PC-9 (cell line): ENCODE measurements at regions not wholly inside any gene's neighbourhood (a gene's known extent, or its start where the extent isn't known, plus 50 kb on each side); places are given as distances from the start of the nearest gene placed in this dataset.

Experiments used
- BruUV-seq: library from RNA; stranded (reverse); fragments of 400-500 nt; replicated peaks from 2 replicates; lab custom pipeline; 2021; lab: Mats Ljungman, UMichigan
- CTCF ChIA-PET: fragments of 300-600 bp; sonication (Branson Sonifier 250); formaldehyde crosslinking; loops from one replicate; lab custom pipeline; 2022; ENCODE audit warnings: antibody characterized with exemption; lab: Charles Lee
- POLR2A ChIA-PET: fragments of 300-600 bp; sonication (Branson Sonifier 250); formaldehyde crosslinking; loops from one replicate; lab custom pipeline; 2022; ENCODE audit warnings: antibody characterized with exemption; ENCODE audit not compliant: unreplicated experiment; lab: Charles Lee
- DNase-seq, 2 experiments: peaks; one replicate each; pipeline versions ENCODE4 v3.0.0 to v3.0.0-alpha.2; 2015 to 2022; ENCODE audit warnings: mixed read lengths in 1 of 2
- H2AFZ ChIP-seq: fragments of 200-600 bp; sonication (generic); 2 replicates; pipeline ENCODE4 v1.8.1; 2017; ENCODE audit warnings: antibody characterized with exemption
- H3F3A ChIP-seq: fragments of 200-600 bp; sonication (generic); 2 replicates; pipeline ENCODE4 v1.8.1; 2017; ENCODE audit warnings: antibody characterized with exemption, mild to moderate bottlenecking, low read depth; ENCODE audit not compliant: insufficient read depth
- H3K27ac ChIP-seq: fragments of 200-600 bp; sonication (generic); 2 replicates; pipeline ENCODE4 v1.6.1; 2016; ENCODE audit warnings: mixed run types
- H3K27me3 ChIP-seq: fragments of 200-600 bp; sonication (generic); 2 replicates; pipeline ENCODE4 v1.6.1; 2016; ENCODE audit warnings: low read depth, mixed run types; ENCODE audit not compliant: insufficient read depth
- H3K36me3 ChIP-seq: fragments of 200-600 bp; sonication (generic); 2 replicates; pipeline ENCODE4 v1.6.1; 2016; ENCODE audit warnings: low read depth, mixed run types
- H3K4me1 ChIP-seq: fragments of 200-600 bp; sonication (generic); replicated peaks from 2 replicates; pipeline ENCODE4 v1.6.1; 2016; ENCODE audit warnings: mixed run types; ENCODE audit not compliant: insufficient read depth
- H3K4me2 ChIP-seq: fragments of 200-600 bp; sonication (generic); 2 replicates; pipeline ENCODE4 v1.6.1; 2017; ENCODE audit warnings: mixed run types
- H3K4me3 ChIP-seq: fragments of 200-600 bp; sonication (generic); 2 replicates; pipeline ENCODE4 v1.6.1; 2016; ENCODE audit warnings: mixed run types
- H3K79me2 ChIP-seq: fragments of 200-600 bp; sonication (generic); 2 replicates; pipeline ENCODE4 v1.6.1; 2017; ENCODE audit warnings: low read depth, mixed run types
- H3K9me2 ChIP-seq: fragments of 200-600 bp; sonication (generic); 2 replicates; pipeline ENCODE4 v1.8.1; 2017; ENCODE audit warnings: mild to moderate bottlenecking; ENCODE audit not compliant: insufficient read depth
- H3K9me3 ChIP-seq: fragments of 200-600 bp; sonication (generic); 2 replicates; pipeline ENCODE4 v1.8.1; 2016; ENCODE audit warnings: low read depth; ENCODE audit not compliant: insufficient read depth
- H4K20me1 ChIP-seq: fragments of 200-600 bp; sonication (generic); 2 replicates; pipeline ENCODE4 v1.8.1; 2017; ENCODE audit not compliant: insufficient read depth
- EZH2 ChIP-seq: fragments of 200-600 bp; sonication (generic); IDR thresholded peaks from 2 replicates; pipeline ENCODE4 v1.8.0; 2017; ENCODE audit warnings: antibody characterized with exemption, low read depth
- intact Hi-C: fragments of 100-400 bp; cut with micrococcal nuclease; formaldehyde crosslinking; loops from one replicate; pipeline ENCODE4 v1.10.0; 2022; ENCODE audit not compliant: unreplicated experiment
- TF ChIP-seq, protein P1 (sequence below): fragments of 200-600 bp; sonication (generic); conservative IDR thresholded peaks from 2 replicates; pipeline ENCODE4 v1.6.1; 2017; ENCODE audit warnings: mixed run types, antibody characterized with exemption, mild to moderate bottlenecking, moderate library complexity

DNA sequence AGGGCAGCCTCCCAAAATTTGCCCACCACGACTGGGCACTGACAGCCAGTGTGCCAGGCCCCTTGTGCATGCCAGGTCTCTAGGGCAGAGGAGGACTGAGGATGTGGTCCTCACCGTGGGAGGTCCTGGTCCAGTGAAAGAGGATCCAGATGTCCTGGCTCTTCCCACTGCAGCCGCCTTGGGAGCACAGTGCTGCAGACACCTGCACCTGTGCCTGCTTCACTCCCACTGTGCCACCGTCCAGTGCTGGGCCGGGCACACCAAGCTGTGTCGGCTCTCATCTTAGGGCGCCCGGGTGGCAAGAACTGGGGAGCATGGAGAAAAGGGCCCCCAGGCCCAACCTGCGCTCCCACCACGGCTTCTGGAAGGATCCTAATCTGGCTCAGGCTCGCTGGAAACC is 1147.1 kb downstream of the BRD1 start:
- BruUV-seq: no TSS peak
- H3K9me3 ChIP-seq: no peaks in the 10 kb centered on the region
- ChIA-PET POLR2A (no interaction called here), CTCF (no interaction called here)
- DNase-seq: no peak
- H3K4me2 ChIP-seq: no peak overlapping the region
- H3K27me3 ChIP-seq: peaks cover 91% of the 10 kb centered on the region
- TF ChIP-seq, protein P1, sequence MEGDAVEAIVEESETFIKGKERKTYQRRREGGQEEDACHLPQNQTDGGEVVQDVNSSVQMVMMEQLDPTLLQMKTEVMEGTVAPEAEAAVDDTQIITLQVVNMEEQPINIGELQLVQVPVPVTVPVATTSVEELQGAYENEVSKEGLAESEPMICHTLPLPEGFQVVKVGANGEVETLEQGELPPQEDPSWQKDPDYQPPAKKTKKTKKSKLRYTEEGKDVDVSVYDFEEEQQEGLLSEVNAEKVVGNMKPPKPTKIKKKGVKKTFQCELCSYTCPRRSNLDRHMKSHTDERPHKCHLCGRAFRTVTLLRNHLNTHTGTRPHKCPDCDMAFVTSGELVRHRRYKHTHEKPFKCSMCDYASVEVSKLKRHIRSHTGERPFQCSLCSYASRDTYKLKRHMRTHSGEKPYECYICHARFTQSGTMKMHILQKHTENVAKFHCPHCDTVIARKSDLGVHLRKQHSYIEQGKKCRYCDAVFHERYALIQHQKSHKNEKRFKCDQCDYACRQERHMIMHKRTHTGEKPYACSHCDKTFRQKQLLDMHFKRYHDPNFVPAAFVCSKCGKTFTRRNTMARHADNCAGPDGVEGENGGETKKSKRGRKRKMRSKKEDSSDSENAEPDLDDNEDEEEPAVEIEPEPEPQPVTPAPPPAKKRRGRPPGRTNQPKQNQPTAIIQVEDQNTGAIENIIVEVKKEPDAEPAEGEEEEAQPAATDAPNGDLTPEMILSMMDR: no peak
- TF ChIP-seq EZH2: no peak
- no peak overlapping the region for H2AFZ ChIP-seq
- intact Hi-C loops: no loop called here
- no peaks in the 10 kb centered on the region for H3K36me3 ChIP-seq
- no peaks in the 10 kb centered on the region for H3K79me2 ChIP-seq
- H4K20me1 ChIP-seq: peaks cover 4% of the 10 kb centered on the region; the same call in 1 of the 2 replicates
- no peaks in the 10 kb centered on the region for H3K4me1 ChIP-seq
- no peak overlapping the region for H3K4me3 ChIP-seq
- H3K9me2 ChIP-seq: no peaks in the 10 kb centered on the region
- H3K27ac ChIP-seq: no peak overlapping the region
- H3F3A ChIP-seq: no peaks in the 10 kb centered on the region

DNA sequence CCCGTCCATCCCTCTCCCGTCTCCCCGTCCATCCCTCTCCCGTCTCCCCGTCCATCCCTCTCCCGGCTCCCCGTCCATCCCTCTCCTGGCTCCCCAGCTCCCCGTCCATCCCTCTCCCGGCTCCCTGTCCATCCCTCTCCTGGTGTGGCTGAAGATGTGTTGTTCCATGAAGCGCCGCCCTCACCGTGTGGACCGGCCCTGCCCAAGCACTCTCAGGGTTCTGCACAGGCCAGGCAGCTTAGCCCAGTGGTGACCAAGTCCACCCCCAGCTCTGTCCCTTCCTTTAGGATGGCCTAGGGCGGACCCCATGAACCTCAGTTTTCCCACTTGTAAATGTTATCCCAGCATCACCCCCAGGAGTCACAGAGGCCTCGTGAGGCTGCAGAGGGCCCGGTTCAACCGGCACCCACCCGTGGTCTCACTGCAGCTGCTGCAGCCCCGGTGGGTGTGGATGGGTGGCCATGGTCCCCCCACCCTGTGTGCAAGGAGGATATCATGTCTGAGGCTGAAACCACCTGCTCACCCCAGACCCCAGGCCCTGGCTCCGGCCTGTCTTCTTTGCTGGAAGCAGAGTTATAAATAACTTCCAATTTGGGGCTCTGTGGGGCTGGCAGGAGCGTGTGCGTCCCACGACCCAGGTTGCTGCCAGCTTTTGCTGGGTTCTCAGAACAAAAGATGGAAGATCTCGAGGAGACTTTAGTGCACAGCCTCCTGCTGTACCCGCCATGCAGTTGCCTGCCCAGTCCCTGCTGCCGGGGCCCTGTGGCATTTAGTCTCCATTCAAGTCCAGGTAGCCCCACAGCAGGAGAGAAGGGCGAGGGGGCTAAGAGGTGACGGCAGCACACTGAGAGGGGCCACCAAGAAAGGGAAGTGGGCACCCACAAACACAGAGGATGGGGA is 1147.8 kb downstream of the BRD1 start:
- Histone ChIP-seq H3K9me2 (no peaks in the 10 kb centered on the region), H3K4me2 (no peak overlapping the region), H3K9me3 (no peaks in the 10 kb centered on the region), H3F3A (no peaks in the 10 kb centered on the region), H2AFZ (no peak overlapping the region), H3K4me1 (no peaks in the 10 kb centered on the region), H3K79me2 (no peaks in the 10 kb centered on the region), H3K36me3 (no peaks in the 10 kb centered on the region), H4K20me1 (peaks cover 4% of the 10 kb centered on the region; the same call in 1 of the 2 replicates), H3K4me3 (no peak overlapping the region), H3K27ac (no peak overlapping the region), H3K27me3 (peaks cover 91% of the 10 kb centered on the region)
- TF ChIP-seq EZH2: no peak
- TF ChIP-seq, protein P1: no peak
- no peak for DNase-seq
- POLR2A ChIA-PET: no interaction called here
- intact Hi-C loops: no loop called here
- no TSS peak for BruUV-seq
- CTCF ChIA-PET: no interaction called here

DNA sequence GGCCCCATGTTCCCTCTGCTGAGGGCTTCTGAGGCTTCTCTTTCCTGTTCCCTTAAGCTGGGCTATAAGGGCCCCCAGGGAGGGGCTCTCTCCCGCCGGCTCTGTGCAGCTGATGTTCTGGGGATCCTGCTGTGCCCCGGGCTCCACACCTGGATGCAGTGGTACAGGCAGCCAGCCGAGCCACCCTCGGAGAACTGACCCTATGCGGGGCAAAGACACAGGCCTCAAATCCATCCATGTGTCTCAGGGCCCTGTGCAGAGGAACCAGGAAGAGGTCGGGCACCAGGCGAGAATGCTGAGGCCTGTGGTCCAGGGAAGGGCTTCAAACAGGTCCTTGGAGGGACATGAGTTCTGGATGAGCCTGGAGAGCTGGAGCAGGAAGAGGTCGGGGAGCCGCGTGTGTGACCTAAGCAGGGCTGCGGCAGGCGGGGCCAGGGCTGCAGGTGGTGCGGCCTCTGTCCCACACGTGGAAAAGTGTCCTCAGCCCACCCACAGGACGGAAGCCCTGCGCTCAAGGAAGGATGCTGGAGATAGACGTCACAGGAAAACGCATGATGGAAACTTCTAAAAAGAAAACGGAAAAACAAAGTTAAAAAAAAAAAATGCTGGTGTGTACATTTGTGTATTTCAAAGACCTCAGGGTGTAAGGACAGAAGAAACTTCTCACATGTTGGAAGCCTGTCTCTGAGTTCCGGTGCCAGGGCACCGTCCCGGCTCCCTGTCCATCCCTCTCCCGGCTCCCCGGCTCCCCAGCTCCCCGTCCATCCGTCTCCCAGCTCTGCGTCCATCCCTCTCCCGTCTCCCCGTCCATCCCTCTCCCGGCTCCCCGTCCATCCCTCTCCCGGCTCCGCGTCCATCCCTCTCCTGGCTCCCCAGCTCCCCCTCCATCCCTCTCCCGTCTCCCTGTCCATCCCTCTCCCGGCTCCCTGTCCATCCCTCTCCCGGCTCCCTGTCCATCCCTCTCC is 1149.2 kb downstream of the BRD1 start:
- TF ChIP-seq, protein P1: no peak
- peak; percentile 89; the same call in 1 of the 2 replicates for TF ChIP-seq EZH2
- Histone ChIP-seq H3K4me3 (no peak overlapping the region), H3K27ac (no peak overlapping the region), H3K4me1 (no peaks in the 10 kb centered on the region), H2AFZ (no peak overlapping the region), H3K9me2 (no peaks in the 10 kb centered on the region), H4K20me1 (peaks cover 4% of the 10 kb centered on the region; the same call in 1 of the 2 replicates), H3K27me3 (peaks cover 91% of the 10 kb centered on the region), H3K9me3 (no peaks in the 10 kb centered on the region), H3K79me2 (no peaks in the 10 kb centered on the region), H3F3A (no peaks in the 10 kb centered on the region), H3K36me3 (no peaks in the 10 kb centered on the region), H3K4me2 (no peak overlapping the region)
- no TSS peak for BruUV-seq
- DNase-seq: no peak
- CTCF ChIA-PET: no interaction called here
- POLR2A ChIA-PET: no interaction called here
- intact Hi-C loops: no loop called here
